GM18520 (cell line): ENCODE measurements at regions not wholly inside any gene's neighbourhood (a gene's known extent, or its start where the extent isn't known, plus 50 kb on each side); places are given as distances from the start of the nearest gene placed in this dataset.
A peak's percentile ranks its signal among the peaks of the same experiment; 100 is the strongest.
"Not testable (repeated sequence)": the region's sequence is repeated elsewhere in the genome, so short reads cannot be mapped to it uniquely, and the experiment has no call there.

ENCODE experiments used
- ATAC-seq: cut with Tn5 transposase; IDR thresholded peaks from one replicate; pipeline ENCODE4 v1.9.1; 2021; ENCODE audit not compliant: unreplicated experiment

GRCh38 chr2:7094231-7094741 lies 177.1 kb downstream of the RNF144A start:
- ATAC-seq: no peak

GRCh38 chr2:7096726-7097352 lies 179.6 kb downstream of the RNF144A start:
- ATAC-seq: no peak

GRCh38 chr2:7097353-7097895 lies 180.2 kb downstream of the RNF144A start:
- peak; percentile 62 for ATAC-seq

GRCh38 chr2:7098816-7099215 lies 181.6 kb downstream of the RNF144A start:
- no peak for ATAC-seq

- not testable (repeated sequence) for ATAC-seq
These were observed 182.5 kb downstream of the RNF144A start for GRCh38 chr2:7099687-7100086.

- no peak for ATAC-seq
These were observed 185.6 kb downstream of the RNF144A start for GRCh38 chr2:7102826-7103225.

DNA sequence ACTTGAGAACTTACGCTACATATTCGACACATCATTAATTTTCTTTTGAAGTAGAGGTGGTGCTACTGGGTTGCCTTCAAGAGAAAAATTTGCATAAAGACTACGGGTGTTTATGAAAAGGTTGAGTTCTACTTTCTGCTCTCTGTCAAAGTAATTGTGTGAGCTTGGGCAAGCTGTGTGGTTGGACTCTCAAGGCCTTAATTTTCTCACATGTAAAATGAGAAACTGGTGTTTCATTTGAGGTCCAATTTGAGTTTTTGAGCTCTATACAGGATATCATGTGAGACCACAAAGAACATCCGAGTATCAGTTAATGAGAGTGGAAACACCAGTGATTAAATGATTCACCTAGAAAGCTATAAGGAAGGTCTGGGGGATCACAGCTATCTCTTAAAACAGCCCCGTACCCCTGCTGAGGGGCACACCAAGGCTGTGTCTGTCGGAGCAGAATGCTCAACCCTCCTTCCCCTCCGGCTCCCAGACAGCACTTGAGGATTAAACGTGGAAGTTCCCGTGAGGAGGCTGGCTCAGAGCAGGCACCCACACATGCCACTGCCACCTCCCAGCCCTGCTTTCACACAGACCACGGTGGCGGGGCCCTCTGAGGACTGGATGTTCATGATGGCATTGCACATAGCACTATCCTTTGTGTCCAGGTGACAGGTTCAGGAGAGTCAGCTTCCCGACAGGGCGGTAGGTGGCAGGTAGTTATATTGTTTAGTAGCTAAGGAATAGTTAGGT lies 191.8 kb downstream of the RNF144A start:
- ATAC-seq: no peak

DNA sequence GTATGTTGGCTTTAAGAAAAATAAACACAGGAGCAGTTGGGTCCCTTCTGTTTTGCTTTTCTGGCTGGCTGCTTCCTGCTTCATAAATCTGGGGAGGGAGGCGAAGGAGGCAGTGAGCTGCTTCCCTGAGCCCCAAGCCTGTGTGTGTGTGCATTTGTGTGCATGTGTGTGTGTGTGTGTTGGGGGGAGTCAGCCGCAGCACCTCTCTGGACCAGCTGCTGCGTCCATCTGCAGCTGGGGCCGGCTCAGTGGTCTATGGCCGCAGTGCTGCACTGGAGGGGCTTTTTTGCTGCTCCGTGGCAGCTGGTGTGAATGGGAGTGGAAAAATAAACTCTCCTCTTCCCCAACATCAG lies 192.3 kb downstream of the RNF144A start:
- ATAC-seq: no peak

GRCh38 chr2:7111626-7112025 lies 194.4 kb downstream of the RNF144A start:
- ATAC-seq: no peak

DNA sequence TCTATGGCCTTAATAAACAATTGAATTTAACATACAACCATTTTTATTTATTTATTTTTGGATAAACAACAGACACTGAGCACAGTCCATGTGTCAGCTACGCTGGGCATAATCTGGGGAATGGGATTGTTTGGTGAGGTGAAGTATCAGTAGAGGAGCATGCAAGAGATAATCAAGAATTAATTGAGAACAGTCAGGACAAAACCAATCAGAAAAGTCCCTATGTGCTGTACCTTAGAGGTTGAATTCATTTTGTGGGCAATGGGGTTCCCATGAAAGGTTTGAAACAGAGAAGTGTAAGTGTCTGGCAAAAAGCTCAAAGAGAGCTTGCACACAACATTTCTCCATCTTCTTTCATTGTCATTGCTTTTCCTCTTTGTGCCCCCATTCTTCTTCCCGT lies 198.2 kb downstream of the RNF144A start:
- ATAC-seq: no peak

- ATAC-seq: no peak
These were observed 198.7 kb downstream of the RNF144A start for GRCh38 chr2:7115906-7116305.

DNA sequence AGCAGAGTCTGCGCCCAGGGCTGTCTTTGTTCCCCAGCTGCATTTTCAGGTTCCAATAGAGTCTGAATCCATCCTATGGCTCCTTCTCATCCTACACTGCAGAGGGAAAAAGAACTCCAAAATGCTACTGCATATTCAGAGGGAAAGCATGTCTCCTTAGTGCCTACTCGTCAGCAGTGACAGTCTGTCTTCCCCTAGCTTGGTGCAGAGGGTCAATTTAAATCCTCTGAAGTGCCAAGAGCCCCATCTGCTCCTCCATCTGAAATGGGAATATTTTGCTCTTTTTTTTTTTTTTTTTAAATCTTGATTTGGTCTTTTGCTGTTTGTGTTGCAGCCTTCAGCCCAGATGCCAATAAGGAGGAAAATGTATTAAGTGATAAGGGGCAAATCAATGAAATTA lies 199.3 kb downstream of the RNF144A start:
- no peak for ATAC-seq

DNA sequence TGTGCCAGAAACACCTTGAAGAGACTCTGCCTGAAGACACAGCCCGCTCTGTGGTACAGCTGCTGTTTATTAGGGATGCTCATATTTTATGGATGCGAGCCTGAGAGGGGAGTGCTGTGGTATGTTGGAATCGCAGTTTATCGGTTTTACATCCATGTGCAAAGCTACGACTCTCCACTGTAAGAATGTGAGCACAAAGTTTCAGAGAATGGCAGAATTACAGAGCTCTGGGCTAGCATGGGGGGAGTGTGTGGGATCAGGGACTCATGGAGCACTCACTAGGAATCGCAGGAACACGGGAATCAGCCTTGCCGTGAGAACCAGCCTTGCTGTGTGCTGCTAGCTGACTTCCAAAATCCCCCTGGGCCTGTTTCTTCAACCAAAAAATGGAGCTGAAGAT lies 199.9 kb downstream of the RNF144A start:
- no peak for ATAC-seq

DNA sequence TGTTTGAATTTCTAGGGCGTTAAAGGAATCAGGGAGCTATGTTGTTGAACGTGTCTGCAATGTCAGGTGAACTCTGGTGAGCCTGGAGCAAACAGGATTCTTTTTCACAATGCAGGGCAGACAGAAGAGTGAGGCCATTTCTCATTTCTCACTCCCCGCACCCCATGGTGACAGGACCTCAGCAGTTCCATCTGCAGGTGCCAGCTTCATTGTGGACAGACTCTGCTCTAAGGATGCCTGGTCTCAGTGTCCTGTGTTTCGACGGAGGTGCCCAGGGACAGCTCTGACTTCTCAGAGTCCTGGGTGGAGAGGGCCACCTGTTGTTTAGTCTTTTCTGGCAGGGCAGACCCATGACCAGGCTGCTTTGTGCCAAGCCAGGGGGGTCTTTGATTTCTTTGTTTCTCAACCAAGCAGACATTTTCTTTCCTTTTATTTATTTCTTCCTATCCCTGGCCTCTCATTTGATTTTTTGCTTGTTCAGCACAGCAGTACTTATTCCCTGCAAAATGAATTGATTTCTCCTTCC lies 201.5 kb downstream of the RNF144A start:
- ATAC-seq: no peak

GRCh38 chr2:7119132-7119835 lies 202.1 kb downstream of the RNF144A start:
- ATAC-seq: no peak

DNA sequence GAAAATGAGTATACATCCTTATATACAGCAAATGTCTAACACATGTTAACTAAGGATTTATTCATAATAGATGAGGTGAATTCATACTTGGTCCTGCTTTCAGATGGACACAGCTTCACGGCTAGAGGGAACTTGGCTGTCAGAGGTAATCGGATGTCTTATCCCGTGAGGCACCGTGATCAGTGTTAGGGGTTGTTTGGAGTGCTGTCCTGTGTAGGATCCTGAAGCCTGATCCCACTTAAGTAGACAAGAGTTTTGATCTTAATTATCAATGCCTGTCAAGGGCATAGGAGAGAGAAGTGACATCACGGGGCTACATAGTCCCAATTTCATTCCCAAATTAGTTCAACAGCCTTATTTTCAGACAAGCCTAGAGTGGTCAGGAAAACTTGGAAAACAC lies 204.6 kb downstream of the RNF144A start:
- no peak for ATAC-seq

DNA sequence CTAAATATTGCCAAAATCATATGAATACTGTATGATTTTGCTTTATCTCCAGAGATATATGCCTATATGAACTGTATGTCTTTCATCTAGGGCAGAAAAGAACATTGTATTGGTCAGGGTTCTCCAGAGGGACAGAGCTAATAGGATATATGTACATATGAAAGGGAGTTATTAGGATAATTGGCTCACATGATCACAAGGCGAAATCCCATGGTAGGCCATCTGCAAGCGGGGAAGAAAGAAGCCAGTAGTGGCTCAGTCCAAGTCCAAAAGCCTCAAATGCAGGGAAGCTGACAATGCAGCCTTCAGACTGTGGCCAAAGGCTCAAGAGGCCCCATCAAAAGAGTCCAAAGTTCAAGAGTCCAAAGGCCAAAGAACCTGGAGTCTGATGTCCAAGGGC lies 209.9 kb downstream of the RNF144A start:
- no peak for ATAC-seq

- ATAC-seq: no peak
These were observed 210.5 kb downstream of the RNF144A start for GRCh38 chr2:7127687-7128086.

DNA sequence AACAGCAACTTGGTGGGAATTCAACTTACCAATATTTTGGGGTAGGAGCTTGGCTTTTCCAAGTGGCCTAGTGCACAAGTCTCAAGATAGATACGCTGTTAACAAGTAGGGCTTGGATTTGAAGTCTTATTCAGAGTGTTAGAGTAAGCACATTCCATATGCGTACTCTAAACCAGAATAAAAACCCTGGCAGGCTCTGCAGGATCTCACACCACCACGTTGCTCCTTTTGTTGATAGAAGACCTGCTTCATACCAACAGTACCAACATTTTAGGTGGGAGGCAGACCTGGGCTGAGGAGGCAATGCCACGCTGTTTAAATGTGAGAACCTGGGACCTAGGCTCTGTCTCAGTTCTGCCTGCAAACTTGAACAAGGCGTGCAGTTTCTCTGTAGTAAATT lies 214.0 kb downstream of the RNF144A start:
- no peak for ATAC-seq

- ATAC-seq: no peak
These were observed 215.5 kb downstream of the RNF144A start for GRCh38 chr2:7132753-7133152.

GRCh38 chr2:7133521-7133920 lies 216.3 kb downstream of the RNF144A start:
- no peak for ATAC-seq

- ATAC-seq: no peak
These were observed 223.1 kb downstream of the RNF144A start for GRCh38 chr2:7140306-7140705.
